ENCODE measurements at regions not wholly inside any gene's neighbourhood (a gene's known extent, or its start where the extent isn't known, plus 50 kb on each side); places are given as distances from the start of the nearest gene placed in this dataset.

DNA sequence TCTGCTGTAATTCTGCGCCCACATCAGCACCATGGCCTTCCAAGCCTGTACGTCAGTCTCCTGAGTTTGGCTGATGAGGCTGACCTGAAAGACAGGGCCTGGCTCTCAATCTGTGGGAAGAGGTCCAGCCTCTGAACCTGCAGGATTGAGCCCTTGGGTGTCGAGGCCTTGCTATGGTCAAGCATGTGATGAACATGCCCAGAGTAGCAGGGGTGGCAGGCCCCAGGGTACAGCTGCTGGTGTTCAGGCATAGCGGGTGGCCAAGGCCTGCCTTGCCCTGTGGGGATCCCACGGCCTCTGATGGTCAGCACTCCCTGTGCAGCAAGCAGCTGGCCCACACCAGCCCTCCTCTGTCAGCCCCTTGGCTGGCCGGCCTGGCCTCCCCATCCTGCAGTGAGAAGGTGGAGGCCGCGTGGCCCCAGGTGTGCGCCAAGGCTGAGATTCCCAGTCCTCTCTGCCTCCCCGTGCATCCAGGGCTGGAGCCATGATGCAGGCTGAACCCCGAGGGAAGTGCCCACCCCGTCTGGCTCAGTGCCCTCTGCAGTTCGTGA lies 298.4 kb downstream of the NDUFA10 start:
- TF ChIP-seq, protein P1, sequence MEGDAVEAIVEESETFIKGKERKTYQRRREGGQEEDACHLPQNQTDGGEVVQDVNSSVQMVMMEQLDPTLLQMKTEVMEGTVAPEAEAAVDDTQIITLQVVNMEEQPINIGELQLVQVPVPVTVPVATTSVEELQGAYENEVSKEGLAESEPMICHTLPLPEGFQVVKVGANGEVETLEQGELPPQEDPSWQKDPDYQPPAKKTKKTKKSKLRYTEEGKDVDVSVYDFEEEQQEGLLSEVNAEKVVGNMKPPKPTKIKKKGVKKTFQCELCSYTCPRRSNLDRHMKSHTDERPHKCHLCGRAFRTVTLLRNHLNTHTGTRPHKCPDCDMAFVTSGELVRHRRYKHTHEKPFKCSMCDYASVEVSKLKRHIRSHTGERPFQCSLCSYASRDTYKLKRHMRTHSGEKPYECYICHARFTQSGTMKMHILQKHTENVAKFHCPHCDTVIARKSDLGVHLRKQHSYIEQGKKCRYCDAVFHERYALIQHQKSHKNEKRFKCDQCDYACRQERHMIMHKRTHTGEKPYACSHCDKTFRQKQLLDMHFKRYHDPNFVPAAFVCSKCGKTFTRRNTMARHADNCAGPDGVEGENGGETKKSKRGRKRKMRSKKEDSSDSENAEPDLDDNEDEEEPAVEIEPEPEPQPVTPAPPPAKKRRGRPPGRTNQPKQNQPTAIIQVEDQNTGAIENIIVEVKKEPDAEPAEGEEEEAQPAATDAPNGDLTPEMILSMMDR (IDR thresholded peaks at IDR 0.05) = no peak
- TF ChIP-seq POLR2A (IDR thresholded peaks at IDR 0.05) = no peak

Data from stomach (tissue), 4 donors.